HepG2 (cell line): ENCODE measurements at regions not wholly inside any gene's neighbourhood (a gene's known extent, or its start where the extent isn't known, plus 50 kb on each side); places are given as distances from the start of the nearest gene placed in this dataset.

Source experiments
- AFF4 ChIP-seq: sonication (generic); formaldehyde crosslinking; IDR thresholded peaks from 2 replicates; pipeline ENCODE4 v1.4.0; 2020; ENCODE audit warnings: missing genetic modification reagents
- HMGXB3 ChIP-seq: sonication (generic); formaldehyde crosslinking; IDR thresholded peaks from 2 replicates; pipeline ENCODE4 v1.4.0; 2020; ENCODE audit warnings: missing genetic modification reagents, borderline replicate concordance
- MXD1 ChIP-seq: sonication (generic); formaldehyde crosslinking; IDR thresholded peaks from 2 replicates; pipeline ENCODE4 v1.4.0; 2020; ENCODE audit warnings: mild to moderate bottlenecking, missing genetic modification reagents
- MXD3 ChIP-seq: IDR thresholded peaks from 2 replicates; pipeline ENCODE4 v1.6.1; 2016; ENCODE audit warnings: mild to moderate bottlenecking, missing biosample characterization, missing genetic modification reagents
- PHF5A ChIP-seq: IDR thresholded peaks from one replicate; pipeline ENCODE4 v1.6.1; 2018; ENCODE audit warnings: low read depth, missing genetic modification reagents; ENCODE audit not compliant: unreplicated experiment
- SIX4 ChIP-seq: sonication (generic); formaldehyde crosslinking; IDR thresholded peaks from 2 replicates; pipeline ENCODE4 v1.4.0; 2020; ENCODE audit warnings: missing genetic modification reagents
- TEF ChIP-seq: sonication (generic); formaldehyde crosslinking; IDR thresholded peaks from 2 replicates; pipeline ENCODE4 v1.5.0; 2020; ENCODE audit warnings: missing genetic modification reagents
- TRAFD1 ChIP-seq: sonication (generic); formaldehyde crosslinking; IDR thresholded peaks from 2 replicates; pipeline ENCODE4 v1.5.1; 2020; ENCODE audit warnings: missing genetic modification reagents, mild to moderate bottlenecking, borderline replicate concordance
- ZNF275 ChIP-seq: sonication (generic); formaldehyde crosslinking; IDR thresholded peaks from 2 replicates; pipeline ENCODE4 v1.8.0; 2022; ENCODE audit warnings: missing genetic modification reagents, mild to moderate bottlenecking, inconsistent platforms, borderline replicate concordance
- ZNF484 ChIP-seq: sonication (generic); formaldehyde crosslinking; IDR thresholded peaks from 2 replicates; pipeline ENCODE4 v1.5.1; 2020; ENCODE audit warnings: mild to moderate bottlenecking, low read depth, missing genetic modification reagents, borderline replicate concordance
- ZNF510 ChIP-seq: sonication (generic); formaldehyde crosslinking; IDR thresholded peaks from 2 replicates; pipeline ENCODE4 v1.4.0; 2020; ENCODE audit warnings: low read depth, mild to moderate bottlenecking, missing genetic modification reagents

- TF ChIP-seq HMGXB3 (CRISPR knock-in tag) (no peak), MXD3 (CRISPR knock-in tag) (no peak), SIX4 (no peak), ZNF275 (no peak), TEF (CRISPR knock-in tag) (no peak), AFF4 (CRISPR knock-in tag) (no peak), MXD1 (CRISPR knock-in tag) (no peak), ZNF484 (CRISPR knock-in tag) (no peak), ZNF510 (CRISPR knock-in tag) (no peak), PHF5A (CRISPR knock-in tag) (no peak), TRAFD1 (CRISPR knock-in tag) (no peak)
These were observed 239.9 kb upstream of the TBC1D5 start (continued) for GRCh38 chr3:17982211-17982880.
